Panc1 (cell line): ENCODE measurements at regions not wholly inside any gene's neighbourhood (a gene's known extent, or its start where the extent isn't known, plus 50 kb on each side); places are given as distances from the start of the nearest gene placed in this dataset.

Source experiments
- ATAC-seq: fragments of 200-7000 bp; cut with Tn5 transposase; 2 replicates; pipeline ENCODE4 v1.9.1; 2020; ENCODE audit warnings: mild to moderate bottlenecking, moderate library complexity
- BruUV-seq: library from RNA; stranded (reverse); fragments of 400-500 nt; replicated peaks from 2 replicates; lab custom pipeline; 2021; lab: Mats Ljungman, UMichigan
- CTCF ChIA-PET: fragments of 300-600 bp; sonication (Branson Sonifier 250); formaldehyde crosslinking; loops from one replicate; lab custom pipeline; 2022; ENCODE audit warnings: antibody characterized with exemption; lab: Charles Lee
- POLR2A ChIA-PET: fragments of 300-600 bp; sonication (Branson Sonifier 250); formaldehyde crosslinking; loops from one replicate; lab custom pipeline; 2022; ENCODE audit warnings: antibody characterized with exemption; lab: Charles Lee
- DNase-seq: peaks from one replicate; pipeline ENCODE4 v3.0.0-alpha.2; 2010; ENCODE audit warnings: low read depth, low spot score
- H3K27ac ChIP-seq: 2 replicates; pipeline ENCODE4 v1.5.1; 2011; ENCODE audit warnings: mild to moderate bottlenecking, low read length, inconsistent platforms
- H3K27me3 ChIP-seq: fragments of 200-500 bp; sonication (Bioruptor generic); 2 replicates; pipeline ENCODE4 v1.6.0; 2014; ENCODE audit warnings: low read length, inconsistent platforms; ENCODE audit not compliant: control insufficient read depth, insufficient read depth
- H3K36me3 ChIP-seq: fragments of 200-500 bp; sonication (Bioruptor generic); 2 replicates; pipeline ENCODE4 v1.5.1; 2014; ENCODE audit warnings: inconsistent platforms, mild to moderate bottlenecking, low read length, moderate library complexity; ENCODE audit not compliant: control insufficient read depth, insufficient read depth
- H3K4me1 ChIP-seq: 2 replicates; pipeline ENCODE4 v1.5.1; 2011; ENCODE audit warnings: inconsistent platforms, mild to moderate bottlenecking, low read length, moderate library complexity; ENCODE audit not compliant: control insufficient read depth, insufficient read depth
- H3K4me3 ChIP-seq, 2 experiments: 2 replicates each; pipeline ENCODE4 v1.5.1; 2011 to 2012; ENCODE audit warnings: low read depth in 2 of 2, low read length in 2 of 2, mild to moderate bottlenecking in 2 of 2, inconsistent platforms in 1 of 2, moderate library complexity in 1 of 2
- H3K9me3 ChIP-seq: fragments of 200-500 bp; sonication (Bioruptor generic); 2 replicates; pipeline ENCODE4 v1.5.1; 2014; ENCODE audit warnings: low read depth, mild to moderate bottlenecking, inconsistent platforms, low read length, moderate library complexity; ENCODE audit not compliant: control insufficient read depth, insufficient read depth
- CTCF ChIP-seq: fragments of 450-650 bp; IDR thresholded peaks from 2 replicates; pipeline ENCODE4 v1.5.1; 2017; ENCODE audit warnings: mild to moderate bottlenecking
- POLR2AphosphoS5 ChIP-seq: IDR thresholded peaks from 2 replicates; pipeline ENCODE4 v1.6.1; 2012; ENCODE audit warnings: mild to moderate bottlenecking, low read depth, low read length, moderate library complexity
- REST ChIP-seq, 2 experiments: IDR thresholded peaks; 2 replicates each; pipeline ENCODE4 v1.6.1; 2011 to 2012; ENCODE audit warnings: low read depth in 2 of 2, control low read depth in 1 of 2, low read length in 1 of 2, mild to moderate bottlenecking in 1 of 2, moderate library complexity in 1 of 2; ENCODE audit not compliant: insufficient read depth in 1 of 2
- SIN3A ChIP-seq: IDR thresholded peaks from 2 replicates; pipeline ENCODE4 v1.6.1; 2012; ENCODE audit warnings: low read depth, mild to moderate bottlenecking, low read length, moderate library complexity, borderline replicate concordance; ENCODE audit not compliant: insufficient read depth
- TCF7L2 ChIP-seq: IDR thresholded peaks from 2 replicates; pipeline ENCODE4 v1.6.1; 2011; ENCODE audit warnings: mild to moderate bottlenecking, low read depth, low read length, inconsistent platforms
- in situ Hi-C: cut with HindIII; loops from 2 replicates; pipeline ENCODE4 v1.10.0; 2016; ENCODE audit warnings: low sequenced_read_pairs, low pct_unique_long_range_greater_than_20kb
- intact Hi-C: fragments of 100-400 bp; cut with micrococcal nuclease; formaldehyde crosslinking; loops from one replicate; pipeline ENCODE4 v1.10.0; 2022; ENCODE audit not compliant: unreplicated experiment

GRCh38 chr4:42736527-42737195 is 79.8 kb upstream of the ATP8A1 start:
- no peak overlapping the region for H3K4me3 ChIP-seq
- intact Hi-C loops, result no loop called here
- H3K27me3 ChIP-seq, result no peaks in the 10 kb centered on the region
- POLR2A ChIA-PET, result no interaction called here
- ATAC-seq (no peak), DNase-seq (no peak)
- CTCF ChIA-PET, result no interaction called here
- no peaks in the 10 kb centered on the region for H3K4me1 ChIP-seq
- no peak overlapping the region for H3K27ac ChIP-seq
- no TSS peak for BruUV-seq
- TF ChIP-seq CTCF (no peak), POLR2AphosphoS5 (no peak), REST (IDR thresholded peaks at IDR 0.05; ENCODE audit: insufficient read depth in 1 of 2, low read depth in 2 of 2, low read length in 1 of 2) (no peak), SIN3A (no peak), TCF7L2 (no peak)
- no peaks in the 10 kb centered on the region for H3K9me3 ChIP-seq
- in situ Hi-C loops, result no loop called here
- H3K36me3 ChIP-seq, result no peaks in the 10 kb centered on the region

GRCh38 chr4:42733380-42733779 is 76.5 kb upstream of the ATP8A1 start:
- BruUV-seq, result no TSS peak
- Histone ChIP-seq H3K36me3 (no peaks in the 10 kb centered on the region), H3K9me3 (no peaks in the 10 kb centered on the region), H3K27ac (no peak overlapping the region), H3K27me3 (no peaks in the 10 kb centered on the region), H3K4me1 (no peaks in the 10 kb centered on the region), H3K4me3 (no peak overlapping the region)
- intact Hi-C loops, result no loop called here
- no peak for TF ChIP-seq SIN3A
- no peak for TF ChIP-seq TCF7L2
- TF ChIP-seq CTCF, result no peak
- TF ChIP-seq POLR2AphosphoS5, result no peak
- no peak for ATAC-seq
- ChIA-PET POLR2A (interaction anchor here (0.7 kb wide), 1 partner anchor 108 kb away, joined by 13 read pairs; no protein-coding TSS in a partner anchor), CTCF (no interaction called here)
- in situ Hi-C loops, result no loop called here
- no peak for DNase-seq
